D341Med (cell line): ENCODE measurements at regions not wholly inside any gene's neighbourhood (a gene's known extent, or its start where the extent isn't known, plus 50 kb on each side); places are given as distances from the start of the nearest gene placed in this dataset.
"Not testable (repeated sequence)": the region's sequence is repeated elsewhere in the genome, so short reads cannot be mapped to it uniquely, and the experiment has no call there.

ENCODE experiments used
- DNase-seq: peaks from one replicate; pipeline ENCODE4 v3.0.0; 2012; ENCODE audit warnings: low spot score

GRCh38 chr3:115388811-115389210 is 234.5 kb upstream of the GAP43 start:
- no peak for DNase-seq

GRCh38 chr3:115396801-115397200 is 226.5 kb upstream of the GAP43 start:
- DNase-seq: no peak

GRCh38 chr3:115397433-115397832 is 225.9 kb upstream of the GAP43 start:
- DNase-seq: no peak

- no peak for DNase-seq
Measured at GRCh38 chr3:115398506-115398905, 224.8 kb upstream of the GAP43 start.

GRCh38 chr3:115399750-115400149 is 223.6 kb upstream of the GAP43 start:
- no peak for DNase-seq

- DNase-seq: no peak
Measured at GRCh38 chr3:115401298-115401697, 222.0 kb upstream of the GAP43 start.

GRCh38 chr3:115401851-115402501 is 221.3 kb upstream of the GAP43 start:
- no peak for DNase-seq

GRCh38 chr3:115402651-115403050 is 220.7 kb upstream of the GAP43 start:
- no peak for DNase-seq

GRCh38 chr3:115403786-115404185 is 219.5 kb upstream of the GAP43 start:
- DNase-seq: no peak

GRCh38 chr3:115409596-115409995 is 213.7 kb upstream of the GAP43 start:
- DNase-seq: no peak

GRCh38 chr3:115414610-115415009 is 208.7 kb upstream of the GAP43 start:
- not testable (repeated sequence) for DNase-seq

GRCh38 chr3:115415246-115415996 is 207.9 kb upstream of the GAP43 start:
- DNase-seq: no peak

GRCh38 chr3:115418583-115418982 is 204.7 kb upstream of the GAP43 start:
- DNase-seq: no peak

- DNase-seq: no peak
Measured at GRCh38 chr3:115420086-115420485, 203.2 kb upstream of the GAP43 start.

- no peak for DNase-seq
Measured at GRCh38 chr3:115423170-115423569, 200.1 kb upstream of the GAP43 start.

- DNase-seq: no peak
Measured at GRCh38 chr3:115428841-115429240, 194.5 kb upstream of the GAP43 start.

- no peak for DNase-seq
Measured at GRCh38 chr3:115436767-115437301, 186.5 kb upstream of the GAP43 start.

GRCh38 chr3:115438799-115439198 is 184.5 kb upstream of the GAP43 start:
- no peak for DNase-seq

- no peak for DNase-seq
Measured at GRCh38 chr3:115445559-115445958, 177.8 kb upstream of the GAP43 start.

GRCh38 chr3:115448851-115449250 is 174.5 kb upstream of the GAP43 start:
- no peak for DNase-seq

- DNase-seq: no peak
Measured at GRCh38 chr3:115450036-115450435, 173.3 kb upstream of the GAP43 start.

GRCh38 chr3:115464036-115464435 is 159.3 kb upstream of the GAP43 start:
- DNase-seq: no peak

GRCh38 chr3:115469649-115470048 is 153.7 kb upstream of the GAP43 start:
- DNase-seq: no peak

GRCh38 chr3:115470254-115470653 is 153.1 kb upstream of the GAP43 start:
- no peak for DNase-seq
